Nephron (organoid): ENCODE measurements at regions not wholly inside any gene's neighbourhood (a gene's known extent, or its start where the extent isn't known, plus 50 kb on each side); places are given as distances from the start of the nearest gene placed in this dataset.
A peak's percentile ranks its signal among the peaks of the same experiment; 100 is the strongest.

ENCODE experiments used
- H3K27ac Mint-ChIP-seq, 3 experiments: 2 replicates each; pipeline ENCODE4 v1.8.0; 2020; ENCODE audit warnings: mixed read lengths in 3 of 3, mild to moderate bottlenecking in 2 of 3, moderate library complexity in 1 of 3
- H3K27me3 Mint-ChIP-seq: 2 replicates; pipeline ENCODE4 v1.8.0; 2021; ENCODE audit warnings: low read depth, mild to moderate bottlenecking, moderate library complexity, mixed read lengths
- H3K36me3 Mint-ChIP-seq: 2 replicates; pipeline ENCODE4 v1.8.0; 2020; ENCODE audit warnings: low read depth, mixed read lengths
- H3K4me1 Mint-ChIP-seq: 2 replicates; pipeline ENCODE4 v1.8.0; 2020; ENCODE audit warnings: mixed read lengths
- H3K4me3 Mint-ChIP-seq, 3 experiments: 2 replicates each; pipeline ENCODE4 v1.8.0; 2020; ENCODE audit warnings: mild to moderate bottlenecking in 3 of 3, mixed read lengths in 3 of 3, moderate library complexity in 2 of 3
- H3K9me3 Mint-ChIP-seq: 2 replicates; pipeline ENCODE4 v1.8.0; 2020; ENCODE audit warnings: mixed read lengths
- TF ChIP-seq, protein P1 (sequence below), 3 experiments: fragments of 200-600 bp; sonication (generic); IDR thresholded peaks; one replicate each; pipeline ENCODE4 v1.5.0; 2021; ENCODE audit warnings: antibody characterized with exemption in 3 of 3; ENCODE audit not compliant: unreplicated experiment in 3 of 3

DNA sequence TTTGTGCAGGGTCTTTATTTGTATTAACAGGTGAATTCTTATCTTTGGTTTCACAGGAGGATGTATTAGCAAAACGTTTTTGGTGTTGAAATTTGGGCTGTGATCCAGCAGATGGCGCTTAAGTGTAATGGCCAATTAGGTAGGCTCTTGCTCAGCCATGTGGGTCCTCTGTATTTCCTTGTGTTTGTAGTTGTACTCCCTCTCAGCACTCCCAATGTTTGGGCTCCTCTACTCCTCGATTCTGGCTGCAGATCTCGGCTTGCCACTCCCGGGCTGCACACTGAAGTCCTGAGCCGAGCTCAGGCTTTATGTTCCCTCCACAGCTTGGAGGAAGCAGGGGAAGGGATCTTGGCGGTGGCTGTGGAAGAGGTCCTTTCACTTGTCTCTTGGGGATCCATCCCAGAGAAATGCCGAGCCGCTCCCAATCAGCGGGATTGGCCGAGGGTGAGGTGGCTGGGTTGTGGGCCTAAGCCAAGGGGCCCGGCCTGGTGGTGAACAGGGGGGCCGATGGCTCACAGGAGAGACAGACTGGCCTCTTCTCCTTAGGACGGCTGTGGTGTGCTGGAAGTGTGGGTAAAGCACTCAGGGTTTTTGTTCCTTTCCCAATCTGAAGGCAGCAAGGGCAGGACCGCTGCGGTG lies 133.7 kb downstream of the AEBP2 start:
- Mint-ChIP-seq H3K36me3 (peaks cover 27% of the 10 kb centered on the region), H3K9me3 (peaks cover 38% of the 10 kb centered on the region), H3K4me1 (peaks cover 43% of the 10 kb centered on the region), H3K27me3 (no peaks in the 10 kb centered on the region), H3K27ac (peak overlapping the region; percentile 71 to 91 (median 79)), H3K4me3 (no peak overlapping the region)
- TF ChIP-seq, protein P1, sequence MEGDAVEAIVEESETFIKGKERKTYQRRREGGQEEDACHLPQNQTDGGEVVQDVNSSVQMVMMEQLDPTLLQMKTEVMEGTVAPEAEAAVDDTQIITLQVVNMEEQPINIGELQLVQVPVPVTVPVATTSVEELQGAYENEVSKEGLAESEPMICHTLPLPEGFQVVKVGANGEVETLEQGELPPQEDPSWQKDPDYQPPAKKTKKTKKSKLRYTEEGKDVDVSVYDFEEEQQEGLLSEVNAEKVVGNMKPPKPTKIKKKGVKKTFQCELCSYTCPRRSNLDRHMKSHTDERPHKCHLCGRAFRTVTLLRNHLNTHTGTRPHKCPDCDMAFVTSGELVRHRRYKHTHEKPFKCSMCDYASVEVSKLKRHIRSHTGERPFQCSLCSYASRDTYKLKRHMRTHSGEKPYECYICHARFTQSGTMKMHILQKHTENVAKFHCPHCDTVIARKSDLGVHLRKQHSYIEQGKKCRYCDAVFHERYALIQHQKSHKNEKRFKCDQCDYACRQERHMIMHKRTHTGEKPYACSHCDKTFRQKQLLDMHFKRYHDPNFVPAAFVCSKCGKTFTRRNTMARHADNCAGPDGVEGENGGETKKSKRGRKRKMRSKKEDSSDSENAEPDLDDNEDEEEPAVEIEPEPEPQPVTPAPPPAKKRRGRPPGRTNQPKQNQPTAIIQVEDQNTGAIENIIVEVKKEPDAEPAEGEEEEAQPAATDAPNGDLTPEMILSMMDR (IDR thresholded peaks at IDR 0.05; ENCODE audit: unreplicated experiment in 3 of 3): peak; percentile 21 to 51 (median 31)

DNA sequence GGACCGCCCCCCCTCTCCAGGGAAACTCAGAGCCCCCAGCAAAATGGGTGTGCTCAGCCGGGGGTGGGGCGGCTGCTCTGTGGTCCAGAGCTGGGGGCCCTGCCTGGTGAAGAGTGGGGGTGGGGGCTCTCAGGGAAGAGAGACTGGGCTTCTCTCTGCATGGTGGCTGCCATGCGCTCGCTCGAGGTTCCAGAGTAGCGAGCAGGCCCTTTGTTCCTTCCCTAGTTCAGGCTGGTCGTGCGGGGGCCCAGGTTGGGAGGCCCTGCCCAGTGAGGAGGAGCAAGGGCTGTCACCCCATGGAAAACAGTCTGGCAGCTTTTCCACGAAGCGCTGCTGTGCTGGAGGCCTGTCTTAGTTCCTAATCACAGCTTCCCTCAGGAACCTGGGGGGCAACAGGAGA lies 134.6 kb downstream of the AEBP2 start:
- Mint-ChIP-seq H3K27me3 (no peaks in the 10 kb centered on the region), H3K9me3 (peaks cover 35% of the 10 kb centered on the region), H3K4me3 (no peak overlapping the region), H3K27ac (no peak overlapping the region), H3K4me1 (peaks cover 48% of the 10 kb centered on the region), H3K36me3 (peaks cover 27% of the 10 kb centered on the region)
- TF ChIP-seq, protein P1 (IDR thresholded peaks at IDR 0.05; ENCODE audit: unreplicated experiment in 3 of 3): no peak

DNA sequence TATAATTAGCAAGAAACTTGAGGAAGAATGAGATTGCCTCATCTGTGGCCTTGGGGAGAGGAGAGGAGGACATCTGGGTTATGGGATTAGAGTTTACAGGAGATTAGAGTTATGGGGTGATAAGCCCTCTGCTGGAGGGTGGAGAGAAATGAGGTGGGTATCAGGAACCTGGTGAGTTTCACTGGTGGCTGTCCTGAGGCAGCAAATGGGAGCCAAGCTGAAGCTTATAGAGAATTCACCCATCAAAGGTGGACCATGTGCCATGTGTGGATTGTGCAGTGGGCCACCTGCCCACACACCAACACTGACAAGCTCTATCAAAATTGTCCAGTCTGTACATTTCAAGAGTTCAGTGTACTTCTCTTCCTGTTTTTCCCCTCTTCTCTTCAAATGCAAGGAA lies 135.3 kb downstream of the AEBP2 start:
- Mint-ChIP-seq H3K27me3 (no peaks in the 10 kb centered on the region), H3K4me1 (peaks cover 54% of the 10 kb centered on the region), H3K27ac (peak overlapping the region; percentile 79 to 88 (median 84)), H3K4me3 (no peak overlapping the region), H3K9me3 (peaks cover 30% of the 10 kb centered on the region), H3K36me3 (peaks cover 27% of the 10 kb centered on the region)
- TF ChIP-seq, protein P1 (IDR thresholded peaks at IDR 0.05; ENCODE audit: unreplicated experiment in 3 of 3): no peak

DNA sequence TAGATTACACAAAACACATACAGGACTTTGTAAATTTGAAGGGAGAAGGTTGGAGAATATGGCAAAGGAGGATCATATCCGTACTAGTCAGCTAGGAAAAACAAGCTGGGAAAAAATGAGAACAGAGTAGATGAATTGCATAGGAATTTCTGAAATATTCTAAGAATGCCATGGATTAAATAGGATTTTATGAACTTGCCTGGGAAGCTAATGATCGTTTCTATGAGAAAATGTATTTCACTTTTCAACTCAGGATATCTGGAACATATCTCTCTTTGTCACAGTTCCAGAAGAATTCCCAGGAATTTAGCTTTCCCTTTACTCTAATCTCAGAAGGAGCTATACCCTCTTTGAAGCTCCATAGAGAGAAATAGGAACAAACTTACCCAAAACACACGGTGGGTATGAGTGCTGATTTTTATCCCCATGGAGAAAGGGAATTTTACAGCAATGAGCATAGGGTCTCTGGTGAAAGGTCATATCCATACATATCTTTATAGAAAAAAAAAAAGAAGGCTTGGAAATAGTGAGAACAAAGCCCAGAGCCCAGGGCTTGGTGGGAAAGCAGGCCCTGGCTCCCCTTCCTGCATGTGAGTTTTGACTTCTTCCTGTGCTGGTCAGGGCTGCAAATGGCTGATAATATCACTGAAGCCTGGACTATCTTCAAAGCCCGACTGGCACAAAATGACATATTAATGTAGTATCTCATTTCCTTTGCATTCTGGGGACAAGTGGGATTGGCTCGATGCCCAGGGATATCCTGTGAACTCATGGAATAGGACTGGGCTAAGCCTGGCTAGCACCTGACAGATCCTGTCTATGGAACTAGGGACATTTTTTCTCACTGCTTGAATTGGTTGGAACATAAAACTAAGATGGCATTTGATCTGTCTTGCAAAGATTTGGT lies 136.3 kb downstream of the AEBP2 start:
- Mint-ChIP-seq H3K9me3 (peaks cover 25% of the 10 kb centered on the region), H3K27me3 (no peaks in the 10 kb centered on the region), H3K4me3 (no peak overlapping the region), H3K27ac (peak overlapping the region; percentile 79 to 88 (median 84)), H3K4me1 (peaks cover 54% of the 10 kb centered on the region), H3K36me3 (peaks cover 23% of the 10 kb centered on the region)
- TF ChIP-seq, protein P1 (IDR thresholded peaks at IDR 0.05; ENCODE audit: unreplicated experiment in 3 of 3): no peak

DNA sequence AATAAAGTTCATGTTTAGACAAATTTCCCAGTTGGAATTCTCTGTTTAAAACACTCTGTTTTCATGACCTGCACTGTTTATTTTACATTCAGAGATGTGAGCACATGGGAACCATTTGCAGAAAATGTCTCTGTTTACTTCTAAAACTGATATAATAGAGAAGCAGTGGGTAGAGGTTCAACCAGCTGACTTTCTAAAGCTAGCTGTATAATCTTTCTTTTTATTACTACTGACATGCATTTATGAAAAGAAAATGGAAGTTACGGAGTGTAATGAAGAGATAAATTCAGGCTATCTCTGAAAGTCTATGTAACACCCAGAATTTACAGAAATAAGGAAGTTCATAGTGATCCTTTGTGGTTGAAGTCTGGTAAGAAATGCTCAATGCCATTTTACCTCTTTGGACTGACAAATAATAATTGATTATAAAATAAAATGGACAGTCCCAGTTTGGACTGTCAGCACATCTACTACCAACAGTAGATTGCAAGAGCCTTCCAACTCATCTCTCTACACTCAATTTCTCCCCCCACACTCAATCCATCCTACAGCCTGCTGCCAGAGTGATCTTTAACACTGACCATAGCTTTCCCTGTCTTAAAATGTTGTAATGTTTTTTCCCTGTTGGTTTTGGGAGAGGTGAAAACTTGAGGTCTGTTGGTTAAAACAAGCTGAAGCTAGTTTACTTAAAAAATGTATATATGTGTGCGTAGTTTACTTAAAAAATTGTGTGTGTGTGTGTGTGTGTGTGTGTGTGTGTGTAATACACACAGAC lies 137.4 kb downstream of the AEBP2 start:
- Mint-ChIP-seq H3K9me3 (peaks cover 24% of the 10 kb centered on the region), H3K27me3 (no peaks in the 10 kb centered on the region), H3K27ac (peak overlapping the region; percentile 79 to 84 (median 84)), H3K36me3 (peaks cover 18% of the 10 kb centered on the region), H3K4me3 (no peak overlapping the region), H3K4me1 (peaks cover 54% of the 10 kb centered on the region)
- TF ChIP-seq, protein P1 (IDR thresholded peaks at IDR 0.05; ENCODE audit: unreplicated experiment in 3 of 3): no peak
